Prostate gland (tissue), 2 donors: ENCODE measurements at regions not wholly inside any gene's neighbourhood (a gene's known extent, or its start where the extent isn't known, plus 50 kb on each side); places are given as distances from the start of the nearest gene placed in this dataset.

Source experiments
- DNase-seq: peaks from one replicate; pipeline ENCODE4 v3.0.0-alpha.2; 2019; ENCODE audit warnings: low spot score
- H3K27ac ChIP-seq, 2 donors: fragments of 200-600 bp; sonication (generic); 2 replicates each; pipeline ENCODE4 v1.5.1; 2017 to 2019
- H3K27me3 ChIP-seq: fragments of 200-600 bp; sonication (generic); replicated peaks from 2 replicates; pipeline ENCODE4 v1.5.1; 2019; ENCODE audit not compliant: insufficient read depth
- H3K36me3 ChIP-seq, 2 donors: fragments of 200-600 bp; sonication (generic); 1 replicate in 1 of 2; 2 replicates in 1 of 2; pipeline versions ENCODE4 v1.5.1 to v1.8.1; 2017 to 2019
- H3K4me1 ChIP-seq: fragments of 200-600 bp; sonication (generic); replicated peaks from 2 replicates; pipeline ENCODE4 v1.5.1; 2019
- H3K4me3 ChIP-seq, 2 donors: fragments of 200-600 bp; sonication (generic); 2 replicates each; pipeline ENCODE4 v1.5.1; 2017 to 2019
- H3K9me3 ChIP-seq: fragments of 200-600 bp; sonication (generic); 2 replicates; pipeline ENCODE4 v1.5.1; 2017
- POLR2A ChIP-seq: fragments of 450-650 bp; IDR thresholded peaks from one replicate; pipeline ENCODE4 v1.6.1; 2016; ENCODE audit warnings: antibody characterized with exemption, mild to moderate bottlenecking
- POLR2AphosphoS5 ChIP-seq: sonication (generic); formaldehyde crosslinking; IDR thresholded peaks from one replicate; pipeline ENCODE4 v1.6.1; 2017; ENCODE audit warnings: antibody characterized with exemption
- WGBS: methylation state at CpG from one replicate; pipeline ENCODE4 v1.1.5; 2018; 5-methylcytosine and 5-hydroxymethylcytosine counted together
- intact Hi-C: fragments of 100-400 bp; cut with DNase I; formaldehyde crosslinking; loops from one replicate; pipeline ENCODE4 v1.14.2; 2022
- TF ChIP-seq, protein P1 (sequence below), 4 experiments: fragments of 200-600 bp in 2 of 4; fragments of 450-650 bp in 2 of 4; sonication (generic) in 2 of 4; IDR thresholded peaks; 1 replicate in 3 of 4; 2 replicates in 1 of 4; pipeline ENCODE4 v1.5.1; 2016 to 2019; ENCODE audit warnings: antibody characterized with exemption in 4 of 4, mild to moderate bottlenecking in 2 of 4, moderate library complexity in 2 of 4

DNA sequence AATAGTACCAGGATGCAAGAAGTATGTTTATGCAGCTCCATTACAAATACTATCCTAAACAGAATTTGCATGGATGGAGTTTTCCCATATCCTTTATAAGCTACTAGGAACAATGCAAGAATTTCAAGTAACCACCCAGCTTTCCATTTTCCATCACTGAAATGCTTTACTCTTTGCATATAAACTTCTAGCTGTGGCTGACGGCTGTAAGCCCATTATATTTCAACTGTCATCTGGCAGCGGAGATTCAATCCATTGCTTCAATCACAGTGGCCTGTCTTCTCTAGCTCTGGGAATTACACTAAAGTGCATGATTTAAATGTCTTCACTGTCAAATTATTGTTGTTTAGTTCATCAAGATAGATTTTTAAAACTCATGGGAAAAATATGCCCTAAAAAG is 64.2 kb upstream of the PAM start:
- Histone ChIP-seq H3K9me3 (no peaks in the 10 kb centered on the region), H3K4me3 (no peak overlapping the region), H3K27ac (no peak overlapping the region), H3K27me3 (no peaks in the 10 kb centered on the region), H3K4me1 (no peaks in the 10 kb centered on the region), H3K36me3 (no peaks in the 10 kb centered on the region)
- intact Hi-C loops, result no loop called here
- WGBS, result 84% methylated on average over 2 of the region's 2 CpGs
- TF ChIP-seq, protein P1, sequence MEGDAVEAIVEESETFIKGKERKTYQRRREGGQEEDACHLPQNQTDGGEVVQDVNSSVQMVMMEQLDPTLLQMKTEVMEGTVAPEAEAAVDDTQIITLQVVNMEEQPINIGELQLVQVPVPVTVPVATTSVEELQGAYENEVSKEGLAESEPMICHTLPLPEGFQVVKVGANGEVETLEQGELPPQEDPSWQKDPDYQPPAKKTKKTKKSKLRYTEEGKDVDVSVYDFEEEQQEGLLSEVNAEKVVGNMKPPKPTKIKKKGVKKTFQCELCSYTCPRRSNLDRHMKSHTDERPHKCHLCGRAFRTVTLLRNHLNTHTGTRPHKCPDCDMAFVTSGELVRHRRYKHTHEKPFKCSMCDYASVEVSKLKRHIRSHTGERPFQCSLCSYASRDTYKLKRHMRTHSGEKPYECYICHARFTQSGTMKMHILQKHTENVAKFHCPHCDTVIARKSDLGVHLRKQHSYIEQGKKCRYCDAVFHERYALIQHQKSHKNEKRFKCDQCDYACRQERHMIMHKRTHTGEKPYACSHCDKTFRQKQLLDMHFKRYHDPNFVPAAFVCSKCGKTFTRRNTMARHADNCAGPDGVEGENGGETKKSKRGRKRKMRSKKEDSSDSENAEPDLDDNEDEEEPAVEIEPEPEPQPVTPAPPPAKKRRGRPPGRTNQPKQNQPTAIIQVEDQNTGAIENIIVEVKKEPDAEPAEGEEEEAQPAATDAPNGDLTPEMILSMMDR (IDR thresholded peaks at IDR 0.05), result no peak
- TF ChIP-seq POLR2A, result no peak
- no peak for TF ChIP-seq POLR2AphosphoS5
- no peak for DNase-seq

DNA sequence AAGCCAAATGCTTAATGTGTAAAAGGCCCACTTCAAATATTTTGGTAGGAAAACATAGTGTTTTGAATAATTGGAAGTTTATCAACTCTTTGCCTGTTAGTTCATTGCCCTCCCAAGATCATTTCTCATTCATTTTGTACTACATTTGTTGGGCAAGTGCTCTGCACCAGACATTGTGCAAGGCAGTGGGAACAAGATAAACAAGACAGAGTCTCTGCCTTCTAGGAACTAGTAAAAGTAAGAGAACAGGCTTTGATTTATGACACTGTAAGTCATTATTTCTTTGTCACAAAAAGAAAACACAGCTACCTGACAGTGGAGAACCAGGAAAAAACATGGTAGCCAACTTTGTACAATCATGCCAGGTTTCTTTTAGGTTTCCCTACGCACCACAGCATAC is 63.7 kb upstream of the PAM start:
- no peaks in the 10 kb centered on the region for H3K36me3 ChIP-seq
- DNase-seq, result no peak
- 43% methylated on average over 1 of the region's 1 CpG for WGBS
- no peaks in the 10 kb centered on the region for H3K4me1 ChIP-seq
- TF ChIP-seq POLR2AphosphoS5, result peak; percentile 35
- TF ChIP-seq, protein P1 (IDR thresholded peaks at IDR 0.05), result no peak
- no peak for TF ChIP-seq POLR2A
- intact Hi-C loops, result no loop called here
- H3K27me3 ChIP-seq, result no peaks in the 10 kb centered on the region
- no peaks in the 10 kb centered on the region for H3K9me3 ChIP-seq
- H3K4me3 ChIP-seq, result no peak overlapping the region
- no peak overlapping the region for H3K27ac ChIP-seq

DNA sequence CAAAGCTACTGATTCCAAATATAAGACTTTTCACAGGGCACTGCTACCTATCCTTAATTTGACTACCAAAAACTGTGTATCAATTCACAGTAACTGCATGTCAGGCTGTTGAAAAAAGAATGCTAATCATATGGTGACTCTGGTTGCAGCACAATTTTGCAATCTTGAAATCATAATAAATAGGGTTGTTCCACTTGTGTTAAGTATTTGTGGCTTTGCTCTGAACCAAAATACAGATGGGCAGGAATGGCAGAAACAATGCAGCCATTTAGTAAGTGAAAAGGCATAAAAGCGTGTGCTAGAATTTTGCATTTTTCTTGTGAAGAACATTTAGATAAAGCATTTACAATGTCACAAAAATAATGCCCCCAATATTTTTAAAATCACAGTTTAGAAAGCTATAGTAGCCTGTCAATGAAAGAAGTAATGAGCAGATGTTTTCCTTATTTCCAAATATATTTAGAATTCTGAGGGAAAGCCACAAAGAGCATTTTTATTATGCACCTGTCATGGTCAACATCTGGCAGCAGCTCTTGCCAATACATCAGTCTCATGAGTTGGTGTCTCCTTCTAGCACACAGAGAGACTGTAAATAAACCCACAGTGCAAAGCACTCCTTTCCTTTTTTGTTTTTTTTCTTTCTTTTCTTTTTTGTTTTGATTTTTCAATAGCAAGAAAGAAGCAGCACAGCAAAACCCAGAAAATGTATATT is 54.8 kb upstream of the PAM start:
- WGBS, result 87% methylated on average over 1 of the region's 1 CpG
- no peak overlapping the region for H3K4me3 ChIP-seq

DNA sequence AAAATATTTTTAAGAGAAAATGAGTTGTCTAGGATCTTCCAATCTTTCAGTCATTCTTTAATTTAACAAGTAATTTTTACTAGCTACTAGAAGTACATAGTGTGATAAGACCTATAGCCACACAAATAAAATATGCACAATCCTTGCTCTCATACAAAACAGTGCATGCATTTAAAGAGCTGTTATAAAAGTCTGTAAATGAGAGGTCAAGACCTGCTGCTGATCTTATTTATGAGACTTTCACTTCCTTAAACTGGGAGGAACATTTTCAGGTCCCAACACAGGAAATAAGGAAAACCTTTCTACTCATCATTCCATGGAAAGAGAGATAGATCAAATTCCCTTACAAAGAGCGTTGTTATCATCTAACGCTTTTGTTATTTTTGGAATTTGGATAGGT is 54.2 kb upstream of the PAM start:
- Histone ChIP-seq H3K4me3 (no peak overlapping the region), H3K27me3 (no peaks in the 10 kb centered on the region), H3K4me1 (no peaks in the 10 kb centered on the region), H3K36me3 (no peaks in the 10 kb centered on the region), H3K9me3 (no peaks in the 10 kb centered on the region), H3K27ac (no peak overlapping the region)
- 38% methylated on average over 2 of the region's 2 CpGs for WGBS
- no peak for DNase-seq
- TF ChIP-seq POLR2AphosphoS5 (no peak), POLR2A (no peak)
- TF ChIP-seq, protein P1 (IDR thresholded peaks at IDR 0.05), result no peak
- intact Hi-C loops, result no loop called here

More for the DNA sequence above, 54.8 kb upstream of the PAM start:
- Histone ChIP-seq H3K36me3 (no peaks in the 10 kb centered on the region), H3K27ac (no peak overlapping the region), H3K4me1 (no peaks in the 10 kb centered on the region), H3K27me3 (no peaks in the 10 kb centered on the region), H3K9me3 (no peaks in the 10 kb centered on the region)
- no peak for DNase-seq
- intact Hi-C loops, result no loop called here
- TF ChIP-seq POLR2AphosphoS5 (no peak), POLR2A (no peak)
- TF ChIP-seq, protein P1 (IDR thresholded peaks at IDR 0.05), result no peak

DNA sequence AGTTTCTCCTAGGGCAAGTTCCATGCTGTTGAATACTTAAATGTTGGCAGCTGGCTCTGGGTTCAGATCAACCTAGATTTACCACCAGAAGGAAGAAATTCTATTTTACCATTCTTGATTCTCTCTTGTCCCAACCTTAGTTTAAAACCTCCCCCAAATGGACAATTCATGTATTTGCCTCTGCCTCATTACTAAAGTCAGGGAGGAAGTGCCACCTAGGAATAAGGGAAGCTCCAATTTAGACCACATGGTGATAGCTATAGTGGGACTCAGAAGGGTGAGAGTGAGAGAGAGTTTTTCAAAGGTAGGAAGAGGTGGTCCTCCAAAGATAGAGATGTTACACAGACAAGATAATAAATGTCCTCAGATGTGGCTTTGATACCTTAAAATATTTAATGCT is 53.4 kb upstream of the PAM start:
- intact Hi-C loops, result no loop called here
- H3K4me3 ChIP-seq, result no peak overlapping the region
- TF ChIP-seq POLR2AphosphoS5, result no peak
- no peak for TF ChIP-seq POLR2A
- TF ChIP-seq, protein P1 (IDR thresholded peaks at IDR 0.05), result no peak

More for the DNA sequence above, 53.4 kb upstream of the PAM start:
- H3K27ac ChIP-seq, result no peak overlapping the region
- no peak for DNase-seq
- H3K36me3 ChIP-seq, result no peaks in the 10 kb centered on the region
- no peaks in the 10 kb centered on the region for H3K27me3 ChIP-seq
- no peaks in the 10 kb centered on the region for H3K4me1 ChIP-seq
- no peaks in the 10 kb centered on the region for H3K9me3 ChIP-seq
